ENCODE measurements at regions not wholly inside any gene's neighbourhood (a gene's known extent, or its start where the extent isn't known, plus 50 kb on each side); places are given as distances from the start of the nearest gene placed in this dataset.
"Not testable (repeated sequence)": the region's sequence is repeated elsewhere in the genome, so short reads cannot be mapped to it uniquely, and the experiment has no call there.

- no peak overlapping the region for H3K4me3 ChIP-seq (replicated peaks in 1 of 2; ENCODE audit: low read depth in 2 of 2, low read length in 2 of 2)
- peak in 1 of 2 donors; percentile 41 for DNase-seq (ENCODE audit: low read depth in 2 of 2)
- TF ChIP-seq, protein P1, sequence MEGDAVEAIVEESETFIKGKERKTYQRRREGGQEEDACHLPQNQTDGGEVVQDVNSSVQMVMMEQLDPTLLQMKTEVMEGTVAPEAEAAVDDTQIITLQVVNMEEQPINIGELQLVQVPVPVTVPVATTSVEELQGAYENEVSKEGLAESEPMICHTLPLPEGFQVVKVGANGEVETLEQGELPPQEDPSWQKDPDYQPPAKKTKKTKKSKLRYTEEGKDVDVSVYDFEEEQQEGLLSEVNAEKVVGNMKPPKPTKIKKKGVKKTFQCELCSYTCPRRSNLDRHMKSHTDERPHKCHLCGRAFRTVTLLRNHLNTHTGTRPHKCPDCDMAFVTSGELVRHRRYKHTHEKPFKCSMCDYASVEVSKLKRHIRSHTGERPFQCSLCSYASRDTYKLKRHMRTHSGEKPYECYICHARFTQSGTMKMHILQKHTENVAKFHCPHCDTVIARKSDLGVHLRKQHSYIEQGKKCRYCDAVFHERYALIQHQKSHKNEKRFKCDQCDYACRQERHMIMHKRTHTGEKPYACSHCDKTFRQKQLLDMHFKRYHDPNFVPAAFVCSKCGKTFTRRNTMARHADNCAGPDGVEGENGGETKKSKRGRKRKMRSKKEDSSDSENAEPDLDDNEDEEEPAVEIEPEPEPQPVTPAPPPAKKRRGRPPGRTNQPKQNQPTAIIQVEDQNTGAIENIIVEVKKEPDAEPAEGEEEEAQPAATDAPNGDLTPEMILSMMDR (IDR thresholded peaks at IDR 0.05; ENCODE audit: low read depth, low read length) = no peak
Measured at GRCh38 chr11:50088231-50088630, 55.6 kb downstream of the OR4C45 start.

- no peak overlapping the region for H3K4me3 ChIP-seq (replicated peaks in 1 of 2; ENCODE audit: low read depth in 2 of 2, low read length in 2 of 2)
- TF ChIP-seq, protein P1 (IDR thresholded peaks at IDR 0.05; ENCODE audit: low read depth, low read length) = no peak
- peak in 1 of 2 donors; percentile 37 for DNase-seq (ENCODE audit: low read depth in 2 of 2)
Measured at GRCh38 chr11:50098186-50098725, 65.6 kb downstream of the OR4C45 start.

DNA sequence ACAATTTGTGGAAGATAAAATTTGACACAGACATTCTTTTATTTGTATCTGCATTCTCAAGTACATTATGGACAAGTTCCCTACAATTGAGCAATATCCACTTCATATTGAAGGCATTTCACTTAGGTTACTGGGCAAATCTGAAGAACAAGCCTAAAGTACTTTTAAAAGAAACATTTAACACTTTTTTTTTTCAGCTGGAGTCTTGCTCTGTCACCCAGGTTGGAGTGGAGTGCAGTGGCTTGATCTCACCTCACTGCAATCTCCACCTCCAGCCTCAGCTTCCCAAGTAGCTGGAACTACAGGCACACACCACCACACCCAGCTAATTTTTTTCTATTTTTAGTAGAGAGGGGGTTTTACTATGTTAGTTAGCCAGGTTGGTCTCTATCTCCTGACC lies 70.2 kb downstream of the OR4C45 start:
- TF ChIP-seq, protein P1 (IDR thresholded peaks at IDR 0.05; ENCODE audit: low read depth, low read length) = no peak
- no peak overlapping the region for H3K4me3 ChIP-seq (replicated peaks in 1 of 2; ENCODE audit: low read depth in 2 of 2, low read length in 2 of 2)
- DNase-seq (ENCODE audit: low read depth in 2 of 2) = no peak

DNA sequence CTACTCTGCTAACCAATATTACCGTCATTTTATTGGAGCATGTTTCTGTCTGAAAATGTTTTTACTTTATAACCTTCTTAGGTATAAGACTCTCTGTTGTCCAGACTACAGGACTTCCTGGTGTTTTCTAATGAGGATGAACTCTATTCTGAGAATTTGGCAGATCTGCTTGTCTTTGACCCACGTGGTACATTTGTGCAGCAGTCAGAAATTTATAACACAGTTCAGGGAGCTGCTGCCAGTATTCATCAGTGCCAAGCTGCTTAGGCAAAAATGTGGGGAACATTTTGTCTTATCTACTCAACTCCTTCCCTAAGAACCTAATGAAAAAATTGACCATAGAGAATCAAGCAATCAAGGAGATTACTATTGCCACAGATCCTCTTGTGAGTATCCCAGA lies 108.0 kb downstream of the OR4C45 start:
- not testable (repeated sequence) for H3K4me3 ChIP-seq (replicated peaks in 1 of 2; ENCODE audit: low read depth in 2 of 2, low read length in 2 of 2); DNase-seq (ENCODE audit: low read depth in 2 of 2)

GRCh38 chr11:50146308-50146707 lies 113.6 kb downstream of the OR4C45 start:
- DNase-seq (ENCODE audit: low read depth in 2 of 2) = peak in 1 of 2 donors; percentile 10
- H3K4me3 ChIP-seq (replicated peaks in 1 of 2; ENCODE audit: low read depth in 2 of 2, low read length in 2 of 2) = not testable (repeated sequence)

DNA sequence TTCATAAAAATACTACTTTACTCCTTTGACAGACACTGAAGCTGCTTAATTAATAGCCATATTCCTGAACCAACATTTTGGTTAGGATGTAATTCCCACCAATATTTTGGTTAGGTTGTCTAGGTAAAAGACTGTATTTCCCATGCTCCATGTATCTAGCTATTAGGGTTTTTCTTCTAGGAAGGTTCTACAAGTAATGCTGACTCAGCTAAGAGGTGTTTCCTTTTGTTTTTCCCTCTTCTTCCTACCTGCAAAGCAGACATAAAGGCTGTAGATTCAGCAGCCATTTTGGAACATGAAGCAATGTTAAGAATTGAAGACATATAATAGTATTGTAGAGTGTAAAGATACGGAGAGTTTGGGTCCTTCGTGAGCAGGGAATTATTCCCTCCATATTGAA lies 115.3 kb downstream of the OR4C45 start:
- DNase-seq (ENCODE audit: low read depth in 2 of 2); H3K4me3 ChIP-seq (replicated peaks in 1 of 2; ENCODE audit: low read depth in 2 of 2, low read length in 2 of 2): not testable (repeated sequence)

GRCh38 chr11:50155508-50155907 lies 122.8 kb downstream of the OR4C45 start:
- H3K4me3 ChIP-seq (replicated peaks in 1 of 2; ENCODE audit: low read depth in 2 of 2, low read length in 2 of 2) = no peak overlapping the region
- no peak for DNase-seq (ENCODE audit: low read depth in 2 of 2)
- TF ChIP-seq, protein P1 (IDR thresholded peaks at IDR 0.05; ENCODE audit: low read depth, low read length) = no peak

- TF ChIP-seq, protein P1 (IDR thresholded peaks at IDR 0.05; ENCODE audit: low read depth, low read length) = no peak
- no peak for DNase-seq (ENCODE audit: low read depth in 2 of 2)
Measured at GRCh38 chr11:50164050-50164449, 131.4 kb downstream of the OR4C45 start.

More at GRCh38 chr11:50164050-50164449, 131.4 kb downstream of the OR4C45 start:
- no peak overlapping the region for H3K4me3 ChIP-seq (replicated peaks in 1 of 2; ENCODE audit: low read depth in 2 of 2, low read length in 2 of 2)

Data from cardiac fibroblast (primary cell).